GM21367 (cell line): ENCODE measurements at regions not wholly inside any gene's neighbourhood (a gene's known extent, or its start where the extent isn't known, plus 50 kb on each side); places are given as distances from the start of the nearest gene placed in this dataset.

Experiments used
- ATAC-seq: cut with Tn5 transposase; IDR thresholded peaks from one replicate; pipeline ENCODE4 v1.9.1; 2021; ENCODE audit not compliant: unreplicated experiment

DNA sequence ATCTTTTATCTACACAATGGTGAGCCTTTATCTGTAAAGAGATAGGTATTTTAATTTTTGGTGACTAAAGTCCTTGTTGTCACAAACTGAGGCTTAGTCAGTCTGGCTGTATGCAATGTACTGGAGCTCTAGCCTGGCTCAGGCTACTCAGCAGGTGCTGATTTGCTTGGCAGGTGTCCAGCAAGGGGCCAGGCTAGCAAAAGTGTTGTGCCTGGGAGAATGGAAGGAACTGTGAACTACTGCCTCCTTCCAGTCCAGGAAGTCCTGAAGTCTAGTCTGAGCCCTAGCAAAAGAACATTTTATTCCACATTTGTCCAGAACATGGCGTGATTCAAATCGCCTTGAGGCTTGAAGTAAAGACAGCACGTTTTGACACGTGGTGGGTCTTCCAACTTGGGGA is 260.5 kb downstream of the CCDC85A start:
- ATAC-seq: no peak

DNA sequence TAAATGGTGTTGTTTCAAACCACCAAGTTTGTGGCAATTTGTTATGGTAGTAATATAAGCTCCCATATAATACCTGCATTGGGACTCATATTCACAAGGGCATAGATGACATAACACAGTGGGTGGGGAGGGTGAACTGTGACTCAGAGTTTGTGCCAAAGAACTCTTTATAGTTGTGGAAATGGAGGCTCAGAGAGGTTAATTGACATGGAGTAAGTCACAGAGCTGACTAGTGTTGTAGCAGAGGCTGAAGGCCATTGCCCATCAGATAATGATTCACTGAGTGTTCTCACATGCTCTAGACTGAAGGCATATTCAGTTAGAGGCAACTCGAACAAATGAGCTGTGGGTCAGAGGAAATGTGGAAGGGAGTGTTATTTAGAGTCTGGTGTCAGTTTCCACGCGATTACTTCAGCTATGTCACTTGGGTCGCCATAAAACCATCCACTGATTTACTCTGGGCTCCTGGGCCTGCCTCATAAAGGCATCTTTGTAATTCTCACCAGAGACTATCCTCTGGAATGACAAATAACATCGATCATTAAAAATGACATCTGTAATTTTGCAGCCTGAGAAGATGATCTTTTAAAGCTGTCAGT is 264.7 kb downstream of the CCDC85A start:
- ATAC-seq: no peak

DNA sequence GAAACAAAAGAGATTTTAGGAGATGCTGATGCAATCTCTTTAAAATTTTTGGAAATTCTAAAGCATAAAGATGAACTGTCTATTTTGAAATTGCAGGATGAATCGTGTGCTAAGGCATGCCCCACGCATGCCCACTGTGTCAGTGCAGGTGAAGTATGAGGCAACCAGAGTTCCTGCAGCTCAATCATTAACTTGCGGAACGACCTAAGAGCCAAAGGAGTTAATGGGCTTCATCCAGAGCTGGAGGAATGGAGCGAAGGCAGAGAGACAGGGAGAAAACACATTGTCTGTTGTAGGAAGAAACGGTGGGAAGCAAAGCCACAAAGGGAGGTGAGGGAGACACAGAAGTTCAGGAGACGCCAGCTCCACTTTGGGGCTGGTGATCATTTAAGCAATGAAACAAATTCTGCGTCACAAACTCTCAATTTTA is 265.2 kb downstream of the CCDC85A start:
- ATAC-seq: no peak

DNA sequence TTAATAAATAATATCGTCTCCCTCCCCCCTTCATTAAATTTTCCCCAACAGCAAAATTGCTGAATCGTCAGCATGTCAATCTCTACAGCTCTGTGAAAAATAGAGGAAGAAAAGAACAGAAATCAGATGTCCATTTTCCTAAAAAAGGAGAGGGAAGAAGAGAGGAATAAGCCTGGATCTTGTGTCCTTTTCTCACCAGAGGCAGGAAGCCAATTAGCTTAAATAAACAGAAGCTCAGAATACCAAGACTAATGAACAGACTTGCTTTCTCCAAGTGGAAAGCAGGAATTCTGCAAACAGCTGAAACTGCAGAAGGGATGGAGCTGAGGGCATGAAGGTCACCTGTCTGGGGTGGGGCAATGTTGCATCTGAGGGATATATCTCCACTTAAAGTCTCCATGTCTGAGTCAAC is 265.7 kb downstream of the CCDC85A start:
- ATAC-seq: no peak

DNA sequence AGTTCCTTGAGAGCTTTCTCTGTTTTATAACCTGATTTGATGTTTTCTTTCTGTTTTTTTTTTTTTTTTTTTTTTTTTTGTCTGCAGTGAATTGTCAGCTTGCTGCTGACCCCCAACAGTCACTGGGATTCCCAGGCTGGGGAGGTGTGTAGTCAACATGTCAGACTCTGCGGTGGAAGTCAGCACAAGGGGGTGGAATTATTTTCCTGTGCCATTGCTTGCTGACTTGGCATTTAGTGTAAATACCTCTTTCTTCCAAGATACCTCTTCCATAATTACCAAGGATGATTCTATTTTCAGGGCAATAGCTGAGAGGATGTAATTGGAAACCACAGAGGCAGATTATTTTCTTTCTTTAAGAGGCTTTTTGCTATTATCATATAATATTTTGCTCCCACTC is 266.3 kb downstream of the CCDC85A start:
- ATAC-seq: no peak

DNA sequence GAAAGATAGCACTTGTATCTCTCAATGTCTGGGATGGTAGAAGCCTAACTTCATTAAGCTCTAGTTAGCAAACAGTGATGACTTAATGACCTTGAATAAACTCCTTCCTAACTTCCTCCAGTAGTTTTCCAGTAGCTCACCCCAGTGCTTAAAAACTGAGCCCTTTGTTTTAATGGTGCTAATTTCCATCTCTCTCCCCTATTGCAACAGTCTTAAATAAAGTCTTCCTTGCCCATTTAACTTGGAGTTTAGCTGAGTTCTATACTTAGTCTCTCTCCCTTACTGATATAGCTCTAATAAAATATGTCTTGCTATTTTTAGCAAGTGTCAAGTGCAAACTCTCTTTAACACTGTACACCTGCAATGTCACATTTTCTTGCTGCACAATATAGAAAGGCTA is 267.0 kb downstream of the CCDC85A start:
- no peak for ATAC-seq

DNA sequence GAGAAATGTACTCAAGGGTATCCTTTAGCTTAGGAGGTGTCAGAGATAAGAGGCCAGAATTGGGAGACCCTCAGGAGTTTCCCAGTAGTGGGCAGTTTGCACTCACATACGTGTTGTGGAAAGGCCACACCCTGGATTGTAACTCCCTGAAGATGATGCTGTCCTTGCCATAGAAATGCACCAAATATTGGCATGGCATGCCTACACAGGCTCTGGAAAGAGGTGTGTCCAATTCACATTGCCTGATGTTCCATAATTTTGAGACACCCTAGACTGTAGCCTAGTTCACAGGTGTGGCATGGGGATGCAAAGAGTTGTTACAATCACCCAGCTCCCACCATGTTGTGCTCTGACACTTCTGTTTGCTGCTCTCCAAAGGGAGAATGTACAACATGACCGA is 271.9 kb downstream of the CCDC85A start:
- no peak for ATAC-seq

DNA sequence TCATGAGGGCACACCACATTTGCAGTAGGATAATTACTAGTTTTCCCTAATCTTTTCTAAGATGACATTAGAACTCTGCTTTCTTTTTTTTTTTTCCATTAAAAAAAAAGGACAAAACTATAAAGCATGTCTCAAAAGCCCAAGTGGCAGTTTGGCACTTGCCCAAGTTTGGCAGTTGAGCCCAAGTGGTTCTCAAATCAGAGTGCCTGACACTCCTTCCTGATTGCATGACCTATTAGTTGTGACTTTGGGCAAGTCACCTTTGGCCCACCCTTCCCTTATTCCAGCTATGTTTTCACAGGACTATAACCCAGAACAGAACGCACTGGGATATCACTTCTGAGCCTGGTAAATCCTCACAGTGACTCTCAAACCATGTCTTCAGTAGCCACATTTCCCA is 273.0 kb downstream of the CCDC85A start:
- no peak for ATAC-seq

DNA sequence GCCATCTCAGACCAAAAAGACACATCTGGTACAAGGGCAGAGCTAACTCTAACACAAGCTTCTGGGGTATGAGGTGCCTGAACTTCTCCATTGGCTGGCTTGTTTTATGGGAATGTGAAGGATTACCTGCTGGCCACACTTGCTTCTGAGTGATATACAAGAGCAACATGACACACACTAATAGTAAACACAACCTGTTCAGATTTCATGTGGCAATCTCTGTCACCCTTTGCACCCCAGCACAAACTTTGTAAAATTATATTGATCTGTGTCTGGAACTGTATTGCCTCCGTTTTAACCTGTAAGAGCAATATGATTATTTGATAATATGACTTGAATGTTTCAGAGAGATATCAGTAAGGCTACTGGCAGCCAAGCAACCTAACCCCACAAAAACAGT is 276.7 kb downstream of the CCDC85A start:
- no peak for ATAC-seq

DNA sequence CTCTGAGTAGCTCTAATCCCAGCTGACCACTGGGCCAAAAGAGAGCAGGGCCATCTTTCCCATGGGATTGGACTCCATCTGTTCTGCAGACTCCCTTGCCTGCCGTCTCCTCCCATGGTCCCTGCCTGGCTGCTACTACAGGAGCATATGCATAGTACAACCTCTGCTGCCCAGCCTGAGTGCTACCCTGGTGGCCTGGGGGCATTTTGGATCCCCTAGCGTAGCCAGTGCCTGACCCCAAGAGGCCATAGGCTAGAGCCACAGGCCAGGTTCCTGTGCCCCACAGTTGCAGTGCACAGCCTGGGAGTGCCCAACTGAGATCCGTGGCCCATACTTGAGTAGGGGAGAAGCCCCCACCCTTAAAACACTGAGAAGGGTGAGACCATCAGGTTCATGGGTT is 280.3 kb downstream of the CCDC85A start:
- ATAC-seq: no peak

DNA sequence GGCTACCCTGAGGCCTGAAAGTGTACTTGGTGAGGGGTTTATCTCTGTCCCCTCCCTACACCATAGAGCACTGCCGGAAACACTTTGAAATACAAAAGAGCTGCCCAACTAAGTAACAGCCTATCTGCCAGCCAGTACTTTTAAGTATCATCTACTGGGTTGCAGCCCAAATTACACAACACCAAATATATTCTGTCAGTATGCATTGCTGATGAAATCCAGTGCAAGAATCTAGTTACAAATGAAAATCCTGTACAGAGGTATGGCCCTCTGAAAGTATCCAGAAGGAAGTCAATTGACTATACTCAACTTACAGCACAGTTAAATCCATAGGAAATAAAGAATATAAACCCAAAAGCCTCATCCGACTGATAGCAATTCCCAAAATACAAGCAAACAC is 280.8 kb downstream of the CCDC85A start:
- no peak for ATAC-seq

DNA sequence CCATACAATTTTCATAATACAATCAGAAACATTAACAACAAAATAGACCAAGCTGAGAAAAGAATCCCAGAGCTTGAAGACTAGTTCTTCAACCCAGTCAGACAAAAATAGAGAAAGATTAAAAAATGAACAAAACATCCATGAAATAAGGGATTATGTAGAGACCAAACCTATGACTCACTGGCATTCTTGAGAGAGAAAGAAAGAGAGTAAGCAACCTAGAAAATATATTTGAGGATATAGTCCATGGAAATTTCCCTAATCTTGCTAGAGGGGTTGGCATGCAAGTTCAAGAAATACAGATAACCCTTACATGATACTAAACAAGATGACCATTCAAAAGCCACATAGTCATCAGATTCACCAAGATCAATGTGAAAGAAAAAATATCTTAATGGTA is 281.7 kb downstream of the CCDC85A start:
- no peak for ATAC-seq

DNA sequence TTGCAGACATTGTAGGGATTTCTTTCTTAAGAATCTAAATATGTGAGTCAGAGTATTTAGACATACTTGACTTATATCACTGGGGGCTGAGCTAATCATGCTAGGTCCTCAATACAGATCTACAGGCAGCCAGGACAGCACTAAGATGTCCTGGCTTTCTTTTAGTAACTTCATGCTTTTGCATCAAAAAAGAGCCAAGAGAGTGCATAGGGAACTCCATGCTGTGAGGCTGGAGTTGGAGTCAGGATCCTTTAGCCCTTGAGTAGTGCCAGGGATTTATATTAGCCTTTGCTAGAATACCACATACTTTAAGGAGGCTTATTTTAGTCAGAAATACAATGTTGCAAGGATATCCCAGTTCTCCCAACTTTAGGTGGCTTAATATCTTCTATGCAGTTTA is 289.7 kb downstream of the CCDC85A start:
- ATAC-seq: no peak

DNA sequence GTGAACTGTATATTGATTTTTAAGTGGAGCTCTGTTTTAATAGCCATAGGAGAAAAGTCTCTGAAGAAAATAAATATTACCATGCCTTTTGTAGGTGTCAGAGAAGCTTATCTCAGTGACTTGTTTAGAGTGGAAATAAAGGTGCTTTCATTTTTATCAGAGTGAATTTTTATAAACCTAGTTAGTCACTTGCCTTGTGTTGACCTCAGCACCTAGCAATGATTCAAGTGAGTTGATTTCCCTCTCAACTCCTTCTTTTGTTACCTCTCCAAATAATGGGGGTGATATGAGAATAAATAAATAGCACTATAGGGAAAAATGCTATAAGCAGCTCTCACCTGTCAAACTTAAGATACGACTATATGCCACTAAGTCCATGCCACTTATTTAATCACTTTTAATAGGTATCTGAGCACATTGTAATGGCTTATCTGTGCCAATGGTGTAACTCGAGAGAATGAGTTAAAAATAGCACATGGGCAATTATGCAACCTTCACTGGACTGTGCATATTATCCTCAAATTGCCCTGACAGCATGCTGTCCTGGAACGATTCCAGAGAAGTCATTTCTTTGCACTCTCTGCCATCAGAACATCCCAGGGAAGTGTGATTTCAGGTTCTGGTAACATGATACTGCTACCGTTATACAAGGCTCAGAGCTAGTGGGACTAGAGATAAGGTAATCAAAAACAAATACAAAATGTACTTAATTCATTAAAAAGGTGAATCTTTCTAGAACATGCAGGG is 290.8 kb downstream of the CCDC85A start:
- no peak for ATAC-seq

DNA sequence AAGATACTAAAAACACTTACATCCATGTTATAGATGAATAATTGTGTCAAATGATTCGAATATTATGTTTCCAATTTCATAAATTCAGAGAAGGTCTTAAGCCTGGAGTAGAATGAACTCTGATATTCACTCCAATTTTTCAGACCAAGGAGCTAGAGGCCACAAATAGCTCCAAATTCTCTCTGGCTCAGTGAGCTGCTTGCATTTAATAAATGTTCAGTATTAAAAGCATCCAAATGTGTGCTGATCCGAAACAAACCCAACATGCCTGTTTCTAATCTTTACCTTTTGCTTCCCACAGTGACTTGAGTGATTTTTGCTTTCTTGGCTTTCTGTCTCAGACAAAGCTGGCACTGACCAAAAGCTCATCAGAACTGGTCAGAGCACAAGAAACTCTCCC is 291.4 kb downstream of the CCDC85A start:
- no peak for ATAC-seq

DNA sequence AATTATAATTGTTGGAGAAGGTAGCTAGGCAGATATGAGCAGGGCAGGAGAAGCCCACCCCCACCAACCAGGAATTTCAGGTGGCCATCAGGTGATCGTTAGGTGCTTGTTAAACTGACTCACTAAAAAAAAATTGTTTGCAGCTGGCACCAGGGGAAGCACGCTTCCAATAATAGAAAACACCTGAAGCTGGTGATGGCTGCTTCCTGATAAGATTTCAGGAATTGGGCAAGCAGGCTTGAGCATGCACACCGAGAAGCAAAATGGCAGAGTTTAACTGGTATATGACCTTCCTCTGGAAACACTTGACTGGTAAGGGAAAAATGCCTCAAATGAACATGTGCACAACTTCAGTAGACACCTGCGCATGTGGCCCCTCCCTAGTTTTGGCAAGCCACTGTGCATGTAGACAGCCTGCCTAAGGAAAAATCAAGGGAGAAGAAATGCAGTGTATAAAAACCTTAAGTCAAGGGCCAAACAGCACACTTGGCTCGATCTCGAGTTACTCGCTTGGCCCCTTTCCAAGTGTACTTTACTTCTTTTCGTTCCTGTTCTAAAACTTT is 292.8 kb downstream of the CCDC85A start:
- no peak for ATAC-seq

DNA sequence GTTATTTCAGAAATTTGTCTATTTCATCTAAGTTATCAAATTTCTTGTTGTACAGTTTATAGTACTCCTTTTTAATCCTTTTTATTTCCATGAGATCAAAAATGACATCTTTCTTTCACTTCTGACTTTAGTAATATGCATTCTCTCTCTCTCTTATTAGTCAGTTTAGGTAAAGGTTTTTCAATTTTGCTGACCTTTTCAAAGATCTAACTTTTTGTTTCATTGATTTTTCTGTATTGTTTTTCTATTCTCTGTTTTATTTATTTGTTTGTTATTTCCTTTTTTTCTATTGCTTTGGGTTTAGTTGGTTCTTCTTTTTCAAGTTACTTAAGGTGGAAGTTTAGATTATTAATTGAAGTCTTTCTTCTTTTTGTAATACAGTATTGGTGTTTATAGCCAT is 294.2 kb downstream of the CCDC85A start:
- ATAC-seq: no peak

DNA sequence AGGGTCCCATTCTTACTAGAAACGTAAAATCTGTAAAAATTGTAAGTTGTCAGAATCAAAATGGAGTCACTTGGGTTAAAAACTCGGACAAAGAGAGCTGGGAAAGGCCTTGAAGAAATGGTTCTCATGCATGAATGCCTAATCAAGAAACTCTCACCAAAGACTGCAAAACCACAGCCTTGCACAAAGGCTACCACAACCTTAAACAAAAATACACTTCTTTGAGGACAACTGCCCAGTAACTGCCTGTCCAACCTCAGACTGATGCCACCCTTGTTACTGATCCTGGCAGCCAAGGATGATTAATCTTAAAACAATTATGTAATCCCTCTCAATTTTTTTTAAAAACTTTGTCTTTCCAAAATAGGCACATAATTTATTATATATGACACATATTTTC is 299.3 kb downstream of the CCDC85A start:
- no peak for ATAC-seq

DNA sequence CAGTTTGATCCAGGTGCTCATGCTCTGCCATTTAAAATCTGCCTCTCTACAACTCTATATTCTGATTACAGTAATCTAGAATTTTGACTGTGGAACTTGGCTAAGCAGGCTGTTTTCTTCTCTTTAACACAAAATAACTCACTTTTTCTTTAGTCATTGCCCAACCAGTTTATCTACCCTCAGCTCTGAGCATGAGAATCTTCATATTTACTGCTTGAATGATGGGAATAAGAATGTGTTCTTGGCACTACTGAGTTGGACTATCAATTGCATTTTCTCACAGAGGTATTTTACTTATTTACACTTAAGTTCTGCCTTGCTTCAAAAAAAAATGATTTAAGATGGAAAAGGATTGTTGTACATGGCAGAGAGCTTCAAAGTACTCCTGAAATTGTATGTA is 301.1 kb downstream of the CCDC85A start:
- no peak for ATAC-seq

DNA sequence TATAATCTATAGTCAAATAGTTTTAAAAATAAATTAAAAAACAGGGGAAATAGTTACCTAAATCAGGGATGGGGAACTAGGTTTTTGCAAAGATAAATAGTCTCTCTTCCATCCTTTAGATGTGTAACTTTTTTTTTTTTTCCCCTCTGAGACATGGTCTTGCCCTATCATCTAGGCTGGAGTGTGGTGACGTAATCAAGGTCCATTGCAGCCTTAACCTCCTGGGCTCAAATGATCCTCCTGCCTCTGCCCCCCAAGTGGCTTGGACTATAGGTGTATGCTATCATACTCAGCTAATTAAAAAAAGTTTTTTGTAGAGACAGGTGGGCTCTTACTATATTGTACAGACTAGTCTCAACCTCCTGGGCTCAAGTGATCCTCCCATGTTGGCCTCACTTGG is 316.5 kb downstream of the CCDC85A start:
- no peak for ATAC-seq

DNA sequence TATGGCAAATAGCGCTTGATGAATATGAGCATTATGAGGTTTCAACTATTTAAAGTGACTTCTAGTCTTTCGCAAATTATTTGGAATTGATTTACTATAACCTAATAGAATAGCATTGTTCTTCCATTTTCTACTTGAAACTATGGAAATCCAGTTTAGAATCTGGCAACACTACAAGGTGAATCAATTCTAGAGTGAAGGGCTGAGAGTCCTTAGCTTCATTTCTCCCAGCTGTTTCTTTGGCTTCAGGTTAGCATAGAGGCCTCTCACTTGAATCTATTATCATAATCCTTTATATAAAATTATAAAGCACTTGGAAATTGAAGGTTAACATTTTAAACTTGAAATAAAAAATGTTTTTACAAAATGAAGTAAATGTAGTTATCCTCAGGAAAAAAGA is 318.8 kb downstream of the CCDC85A start:
- no peak for ATAC-seq

DNA sequence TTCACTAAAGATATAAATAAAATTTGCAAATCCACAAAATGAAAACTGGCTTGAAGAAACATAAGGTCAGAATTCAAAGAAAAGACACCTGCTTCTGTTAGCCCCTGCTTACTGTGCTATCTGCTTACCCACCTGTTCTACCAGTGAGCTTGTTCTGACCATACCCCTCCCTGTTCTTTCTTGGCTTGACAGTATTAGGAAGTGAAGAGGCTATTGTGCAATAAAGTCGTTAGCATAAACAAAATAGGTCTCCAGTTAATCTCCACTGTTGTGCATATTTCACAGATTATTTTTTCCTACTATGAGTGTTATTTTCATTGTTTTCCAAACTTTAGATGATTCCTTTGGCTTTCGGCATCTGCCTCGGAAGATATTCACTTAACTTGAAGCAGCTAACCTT is 322.1 kb downstream of the CCDC85A start:
- ATAC-seq: no peak

DNA sequence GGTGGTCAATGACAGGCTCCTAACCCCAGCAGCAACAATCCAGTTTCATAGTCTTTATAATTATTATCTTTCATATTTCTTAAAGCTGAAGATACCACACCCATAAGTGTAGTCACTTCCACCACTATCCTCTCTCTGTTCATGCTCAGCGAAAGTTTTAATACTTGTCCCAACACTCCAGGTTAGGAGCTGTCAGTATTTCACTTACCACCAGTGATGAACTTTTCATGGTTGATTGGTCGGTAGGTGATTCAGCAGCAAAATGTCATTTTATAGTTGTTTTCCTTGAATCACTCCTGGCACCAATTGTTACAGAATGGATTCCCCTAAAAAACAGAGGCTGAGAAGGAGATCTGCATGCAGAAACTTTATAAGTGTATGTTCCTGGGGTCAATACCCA is 324.9 kb downstream of the CCDC85A start:
- no peak for ATAC-seq
